ENCODE measurements at regions not wholly inside any gene's neighbourhood (a gene's known extent, or its start where the extent isn't known, plus 50 kb on each side); places are given as distances from the start of the nearest gene placed in this dataset.

- DNase-seq (ENCODE audit: low spot score) = no peak
Measured at GRCh38 chr10:2981361-2981801, 86.0 kb upstream of the PFKP start.

- no peak for DNase-seq (ENCODE audit: low spot score)
Measured at GRCh38 chr10:2980791-2981360, 86.5 kb upstream of the PFKP start.

- no peak for DNase-seq (ENCODE audit: low spot score)
Measured at GRCh38 chr10:2980116-2980515, 87.2 kb upstream of the PFKP start.

- no peak for DNase-seq (ENCODE audit: low spot score)
Measured at GRCh38 chr10:2979306-2979705, 88.0 kb upstream of the PFKP start.

GRCh38 chr10:2978574-2979273 lies 88.6 kb upstream of the PFKP start:
- no peak for DNase-seq (ENCODE audit: low spot score)

GRCh38 chr10:2978111-2978510 lies 89.2 kb upstream of the PFKP start:
- DNase-seq (ENCODE audit: low spot score) = no peak

GRCh38 chr10:2974503-2975207 lies 92.7 kb upstream of the PFKP start:
- DNase-seq (ENCODE audit: low spot score) = no peak

GRCh38 chr10:2974083-2974482 lies 93.3 kb upstream of the PFKP start:
- DNase-seq (ENCODE audit: low spot score) = no peak

GRCh38 chr10:2972810-2973209 lies 94.5 kb upstream of the PFKP start:
- DNase-seq (ENCODE audit: low spot score) = no peak

- DNase-seq (ENCODE audit: low spot score) = no peak
Measured at GRCh38 chr10:2972216-2972615, 95.1 kb upstream of the PFKP start.

GRCh38 chr10:2970190-2970823 lies 97.0 kb upstream of the PFKP start:
- DNase-seq (ENCODE audit: low spot score) = no peak

GRCh38 chr10:2968401-2969058 lies 98.8 kb upstream of the PFKP start:
- DNase-seq (ENCODE audit: low spot score) = no peak

- no peak for DNase-seq (ENCODE audit: low spot score)
Measured at GRCh38 chr10:2966134-2966533, 101.2 kb upstream of the PFKP start.

GRCh38 chr10:2964632-2965296 lies 102.6 kb upstream of the PFKP start:
- no peak for DNase-seq (ENCODE audit: low spot score)

- no peak for DNase-seq (ENCODE audit: low spot score)
Measured at GRCh38 chr10:2963889-2964631, 103.3 kb upstream of the PFKP start.

GRCh38 chr10:2962194-2962593 lies 105.2 kb upstream of the PFKP start:
- DNase-seq (ENCODE audit: low spot score) = no peak

- DNase-seq (ENCODE audit: low spot score) = no peak
Measured at GRCh38 chr10:2958659-2959058, 108.7 kb upstream of the PFKP start.

- DNase-seq (ENCODE audit: low spot score) = no peak
Measured at GRCh38 chr10:2957785-2958184, 109.6 kb upstream of the PFKP start.

- DNase-seq (ENCODE audit: low spot score) = no peak
Measured at GRCh38 chr10:2955064-2955463, 112.3 kb upstream of the PFKP start.

GRCh38 chr10:2953495-2953894 lies 113.9 kb upstream of the PFKP start:
- DNase-seq (ENCODE audit: low spot score) = no peak

GRCh38 chr10:2951235-2951835 lies 116.0 kb upstream of the PFKP start:
- DNase-seq (ENCODE audit: low spot score) = no peak

All from CD4-positive, alpha-beta T cell treated with Interleukin-2 at 100 ng/mL for 4 hours (primary cell).